Ecto neural progenitor cell (in vitro differentiated cells): ENCODE measurements at regions not wholly inside any gene's neighbourhood (a gene's known extent, or its start where the extent isn't known, plus 50 kb on each side); places are given as distances from the start of the nearest gene placed in this dataset.
A peak's percentile ranks its signal among the peaks of the same experiment; 100 is the strongest.

Experiments
- DNase-seq: peaks from one replicate; pipeline ENCODE4 v3.0.0-alpha.2; 2018; ENCODE audit warnings: low spot score

- no peak for DNase-seq
Observed at GRCh38 chr1:222912730-222913129, 97.9 kb downstream of the DISP1 start.

DNA sequence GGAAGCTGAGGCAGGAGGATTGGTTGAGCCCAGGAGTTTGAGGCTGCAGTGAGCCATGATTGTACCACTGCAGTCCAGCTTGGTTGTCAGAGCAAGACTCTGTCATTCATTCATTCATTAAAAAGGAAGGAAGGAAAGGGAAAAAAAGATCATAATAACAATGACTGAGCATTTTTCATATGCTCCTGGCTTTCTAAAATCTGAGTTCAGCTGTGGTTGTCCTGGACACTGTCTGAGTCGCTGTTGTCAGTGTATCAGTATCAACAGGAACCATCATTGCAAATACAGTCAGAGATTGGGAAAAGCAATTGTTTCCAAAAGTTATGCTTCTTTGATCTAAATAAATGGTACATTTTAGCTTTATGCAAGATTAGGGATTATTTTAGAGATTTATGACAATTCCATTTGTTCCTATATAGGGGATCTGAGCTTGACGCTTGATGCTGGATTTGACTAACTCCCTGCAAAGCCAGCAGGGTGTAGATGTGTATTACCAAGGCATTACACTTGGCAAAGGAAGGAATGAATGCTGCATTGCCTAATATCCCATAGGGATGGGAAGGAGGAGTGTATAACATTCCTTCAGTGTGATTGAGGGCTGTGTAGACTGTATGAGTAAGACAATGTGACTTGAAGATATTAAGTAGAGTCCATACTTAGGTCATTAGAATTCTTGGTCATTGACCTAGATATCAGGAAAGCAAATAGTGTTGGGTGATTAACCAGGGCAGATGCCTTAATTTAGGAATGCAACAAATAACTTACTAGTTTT is 100.2 kb downstream of the DISP1 start:
- no peak for DNase-seq

GRCh38 chr1:222916100-222916499 is 101.3 kb downstream of the DISP1 start:
- DNase-seq, result no peak

- no peak for DNase-seq
Observed at GRCh38 chr1:222918801-222919477, 104.1 kb downstream of the DISP1 start.

DNA sequence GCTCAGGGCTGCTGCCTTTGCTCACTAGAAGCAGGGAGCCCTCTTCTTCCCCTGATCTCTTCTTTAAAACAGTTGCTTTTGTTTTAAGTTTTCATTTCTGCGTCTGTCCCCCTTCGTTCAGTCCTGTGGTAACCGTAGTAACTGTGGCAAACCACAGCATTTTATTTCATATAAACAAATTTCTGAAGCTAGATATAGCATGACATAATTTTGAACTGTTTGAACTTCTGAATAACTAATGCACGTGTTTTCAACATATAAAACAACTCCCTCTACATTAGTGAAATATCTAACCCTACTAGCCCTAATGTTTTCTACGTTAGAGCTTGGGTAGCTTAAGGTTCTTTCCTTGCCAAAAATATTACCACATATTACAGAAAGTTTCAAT is 104.6 kb downstream of the DISP1 start:
- no peak for DNase-seq

DNA sequence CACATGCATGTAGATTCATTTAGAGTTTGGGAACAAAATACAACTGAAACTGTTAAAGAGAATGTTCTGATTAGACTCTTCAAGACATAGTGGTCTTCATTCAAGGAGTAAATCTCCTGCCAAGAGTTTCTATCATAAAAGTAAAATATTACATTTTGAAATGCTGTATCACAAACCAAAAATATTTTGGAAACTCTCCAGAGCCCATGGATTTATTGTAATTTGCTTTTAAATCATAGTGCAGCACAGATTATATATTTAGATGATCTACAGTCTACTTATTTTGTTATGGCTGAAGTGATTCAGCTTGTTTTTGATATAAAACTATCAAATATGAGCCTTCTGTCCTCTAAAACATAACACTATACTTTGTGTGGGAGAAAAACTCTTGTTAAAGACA is 105.3 kb downstream of the DISP1 start:
- no peak for DNase-seq

DNA sequence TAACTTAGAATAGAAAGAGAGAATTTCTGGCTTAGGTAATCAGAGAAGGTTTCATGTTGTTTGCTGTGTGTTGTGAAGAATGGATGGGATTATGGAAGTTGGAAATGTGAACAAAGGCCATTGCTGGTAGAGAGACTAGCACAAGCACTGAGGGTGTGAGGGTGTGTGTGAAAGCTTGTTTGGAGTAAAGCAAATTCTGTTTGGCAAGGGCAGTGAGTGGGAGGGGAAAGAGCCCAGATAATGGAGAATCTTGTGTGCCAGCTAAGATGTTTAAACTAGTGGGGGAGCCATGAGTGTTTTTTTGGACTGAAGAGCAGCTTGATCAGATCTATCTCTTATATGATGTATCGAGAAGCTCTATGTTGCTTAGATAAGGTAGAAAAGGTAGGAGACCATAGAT is 107.1 kb downstream of the DISP1 start:
- no peak for DNase-seq

GRCh38 chr1:222923506-222923905 is 108.7 kb downstream of the DISP1 start:
- DNase-seq, result no peak

GRCh38 chr1:222924136-222924706 is 109.4 kb downstream of the DISP1 start:
- no peak for DNase-seq

DNA sequence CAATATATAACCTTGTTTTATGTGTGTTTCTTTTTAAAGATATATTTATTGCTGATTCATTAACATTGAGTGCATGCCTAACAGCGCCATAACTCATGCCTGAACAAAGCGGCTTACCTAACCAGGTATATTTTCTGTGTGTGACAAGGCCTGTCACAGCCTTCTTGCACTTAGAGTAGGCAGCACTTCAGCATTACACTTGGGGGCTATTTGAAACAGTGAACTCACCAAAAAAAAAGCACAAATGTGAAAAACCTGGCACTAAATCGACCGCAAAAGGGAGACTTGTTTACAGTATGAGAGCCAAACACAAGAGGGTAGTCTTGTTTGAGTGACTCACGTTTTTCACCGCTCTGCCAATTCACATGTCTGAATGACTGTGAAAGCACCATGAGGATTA is 111.7 kb downstream of the DISP1 start:
- DNase-seq, result no peak

DNA sequence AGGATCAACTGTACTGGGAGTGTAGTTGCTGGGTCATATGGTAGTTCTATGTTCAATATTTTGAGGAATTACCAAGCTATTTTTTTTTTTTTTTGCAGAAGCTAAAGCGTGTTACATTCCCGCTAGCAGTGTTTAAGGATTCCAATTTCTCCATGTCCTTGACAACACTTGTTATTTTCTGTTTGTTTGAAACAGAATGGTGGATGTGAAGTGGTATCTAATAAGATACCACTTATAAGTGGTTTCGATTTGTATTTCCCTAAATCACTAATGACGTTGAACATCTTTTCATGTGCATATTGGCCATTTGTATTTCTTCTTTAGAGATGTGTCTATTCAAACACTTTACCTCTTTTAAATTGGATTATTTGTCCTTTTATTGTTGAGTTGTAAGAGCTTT is 112.2 kb downstream of the DISP1 start:
- DNase-seq, result no peak

DNA sequence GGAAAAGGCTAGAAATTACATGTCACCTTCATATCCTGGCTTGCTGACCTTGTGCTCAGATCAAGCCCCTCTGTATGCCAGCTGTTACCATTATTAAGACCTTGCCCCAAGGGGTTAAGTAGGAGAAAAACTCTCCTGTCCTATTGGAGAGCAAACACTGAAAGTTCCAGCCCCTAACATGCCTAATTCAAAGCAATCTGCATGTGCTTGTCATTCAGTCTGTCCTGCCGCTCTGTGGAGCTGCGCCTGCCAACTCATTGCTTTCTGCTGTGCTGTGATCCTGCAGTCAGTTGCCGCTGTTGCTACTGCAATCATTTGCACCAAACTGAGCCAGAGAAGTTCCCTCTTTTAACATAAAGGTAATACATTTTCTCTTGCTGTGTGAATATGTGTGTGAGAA is 113.4 kb downstream of the DISP1 start:
- DNase-seq, result peak; percentile 82

DNA sequence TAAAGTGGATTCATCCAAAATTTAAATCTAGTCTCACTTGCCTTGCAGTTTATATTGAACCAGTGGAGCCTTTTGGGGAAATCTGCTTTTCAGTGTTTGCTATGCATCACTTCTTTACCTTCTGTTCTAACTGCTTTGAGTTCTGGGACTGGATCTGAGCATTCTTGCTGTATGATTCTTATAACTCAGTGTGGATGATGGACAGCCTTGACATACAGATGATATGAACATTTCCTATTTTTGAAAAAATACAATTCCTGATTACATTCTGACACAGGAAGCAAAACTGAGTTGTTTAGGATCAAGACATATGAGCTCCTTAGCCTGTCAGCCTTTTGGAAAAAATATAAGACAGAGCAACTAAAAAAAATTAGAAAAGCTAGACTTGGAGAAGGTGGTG is 115.2 kb downstream of the DISP1 start:
- no peak for DNase-seq

DNA sequence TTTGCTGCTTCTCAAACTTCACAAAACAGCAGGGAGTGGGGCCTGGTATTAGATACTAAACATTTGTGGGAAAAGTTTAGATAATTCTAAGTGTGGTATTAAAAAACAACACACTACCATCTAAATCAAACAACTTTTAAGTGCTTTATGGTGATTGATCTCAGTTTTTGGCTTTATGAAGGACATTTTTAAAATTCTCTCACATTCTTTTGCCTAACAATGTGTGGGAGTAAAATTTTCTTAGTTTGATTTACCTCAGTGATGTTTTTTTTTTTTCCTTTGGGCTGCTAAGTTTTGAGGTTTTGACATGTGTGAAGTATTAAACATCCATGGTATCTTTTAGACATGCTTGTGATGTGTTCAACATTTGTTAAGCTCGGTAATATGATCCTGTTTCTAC is 116.2 kb downstream of the DISP1 start:
- DNase-seq, result no peak

DNA sequence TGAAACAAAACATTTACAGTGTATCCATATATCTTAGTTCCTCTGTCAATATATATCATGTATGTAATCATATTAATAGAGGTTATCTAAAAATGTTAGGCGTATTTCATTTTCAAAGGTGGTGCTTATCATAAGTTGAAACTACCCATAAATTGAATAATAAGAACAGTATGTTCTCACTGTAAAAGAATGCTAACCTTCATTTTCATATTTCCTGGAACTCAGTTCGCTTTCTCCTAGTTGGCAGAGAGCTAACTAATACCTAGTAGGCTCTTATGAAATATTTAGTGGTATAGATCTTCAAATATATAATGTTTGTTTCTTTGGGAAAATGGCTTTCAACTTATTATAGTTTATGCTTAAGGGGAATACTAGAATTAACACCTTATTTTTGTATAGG is 118.4 kb downstream of the DISP1 start:
- no peak for DNase-seq

DNA sequence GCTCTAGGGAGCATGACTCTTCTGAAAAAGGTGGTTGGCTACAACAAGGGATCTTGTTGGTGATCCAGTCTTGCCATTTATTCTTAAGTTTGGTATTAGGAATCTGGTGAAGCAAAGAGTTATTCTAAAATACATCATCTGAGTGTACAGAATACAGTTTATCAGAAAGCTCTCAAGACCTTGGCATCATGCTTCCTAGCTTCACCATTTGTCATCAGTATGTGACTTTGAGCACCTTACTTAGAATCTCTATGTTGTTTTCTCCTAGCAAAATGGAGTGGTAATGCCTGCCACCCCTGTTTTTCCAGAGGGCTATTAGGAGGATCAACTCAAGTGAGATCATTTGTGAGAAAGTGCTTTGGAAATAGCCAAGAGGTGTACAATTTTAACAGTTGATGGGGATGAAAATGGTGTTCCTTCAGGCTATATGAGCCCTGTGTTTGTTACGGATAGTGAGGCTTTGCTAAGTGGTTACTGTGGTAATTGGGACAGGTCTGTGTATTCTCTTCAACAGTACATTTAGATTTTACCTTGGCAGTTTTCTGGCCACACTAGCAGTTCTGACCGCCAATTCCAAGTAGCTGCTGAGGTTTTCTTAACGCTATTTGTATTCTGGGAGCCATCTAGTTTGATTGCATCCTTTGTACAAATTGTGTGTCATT is 120.5 kb downstream of the DISP1 start:
- DNase-seq, result no peak

DNA sequence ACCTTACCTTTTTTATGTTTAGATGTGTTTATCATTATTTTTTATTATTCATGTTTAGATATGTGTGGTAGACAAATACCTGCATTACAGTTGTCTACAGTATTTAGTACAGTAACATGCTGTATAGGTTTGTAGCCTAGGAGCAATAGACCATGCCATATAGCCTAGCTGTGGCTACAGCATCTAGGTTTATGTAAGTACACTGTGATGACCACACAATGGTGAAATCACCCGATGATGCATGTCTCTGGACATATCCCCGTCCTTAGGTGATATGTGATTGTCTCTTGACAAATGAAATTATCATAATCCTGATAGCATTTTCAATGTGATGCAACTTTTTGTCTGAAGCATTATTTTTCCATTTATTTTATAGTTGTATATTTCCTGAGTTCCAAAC is 121.2 kb downstream of the DISP1 start:
- DNase-seq, result no peak

DNA sequence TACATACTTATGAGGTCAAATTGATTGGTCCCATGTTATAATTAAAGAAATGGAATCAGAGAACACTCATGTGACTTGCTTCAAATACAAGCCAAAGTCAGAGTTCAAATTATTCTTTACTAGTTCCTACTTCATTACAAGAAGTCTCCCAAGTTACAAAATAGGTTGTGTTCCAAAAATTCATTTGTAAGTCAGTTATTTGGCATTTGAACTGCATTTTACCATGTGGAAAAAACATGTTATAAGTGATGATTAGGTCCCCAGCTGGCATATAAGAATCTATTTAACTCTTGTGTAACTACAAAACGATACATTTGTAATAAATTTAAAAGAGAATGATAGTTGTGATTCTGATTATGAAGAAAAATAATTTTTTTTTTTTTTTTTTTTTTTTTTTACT is 124.1 kb downstream of the DISP1 start:
- no peak for DNase-seq

DNA sequence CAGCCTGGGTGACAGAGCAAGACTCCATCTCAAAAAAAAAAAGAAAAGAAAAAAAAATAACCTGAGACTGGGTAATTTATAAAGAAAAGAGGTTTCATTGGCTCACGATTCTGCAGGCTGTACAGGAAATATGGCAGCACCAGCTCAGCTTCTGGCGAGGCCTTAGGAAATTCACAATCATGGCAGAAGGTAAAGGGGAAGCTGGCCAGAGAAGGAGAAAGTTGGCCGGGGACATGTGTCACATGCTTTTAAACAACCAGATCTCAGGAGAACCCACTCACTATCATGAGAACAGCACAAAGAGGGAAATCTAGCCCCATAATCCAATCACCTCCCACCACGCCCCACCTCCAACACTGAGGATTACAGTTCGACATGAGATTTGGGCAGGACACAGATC is 125.3 kb downstream of the DISP1 start:
- no peak for DNase-seq

DNA sequence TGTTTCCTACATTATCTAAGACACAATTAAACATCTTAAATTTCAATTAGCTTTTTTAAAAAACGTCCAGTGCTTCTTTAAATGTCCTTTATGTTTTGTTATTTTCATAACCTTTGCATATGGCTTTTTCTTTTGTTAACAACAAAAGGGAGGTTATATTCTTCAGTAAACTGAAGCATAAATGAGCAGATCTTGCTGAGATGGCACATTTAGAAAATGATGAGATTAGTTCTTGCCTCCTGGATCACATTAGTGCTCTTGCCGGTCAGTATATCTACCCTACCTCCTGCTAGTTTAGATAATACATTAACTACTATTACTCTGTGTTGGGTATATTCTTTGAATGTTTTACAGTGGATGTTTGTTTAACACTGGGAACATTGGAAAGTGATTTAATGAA is 126.1 kb downstream of the DISP1 start:
- no peak for DNase-seq

GRCh38 chr1:222941425-222941824 is 126.6 kb downstream of the DISP1 start:
- DNase-seq, result no peak

DNA sequence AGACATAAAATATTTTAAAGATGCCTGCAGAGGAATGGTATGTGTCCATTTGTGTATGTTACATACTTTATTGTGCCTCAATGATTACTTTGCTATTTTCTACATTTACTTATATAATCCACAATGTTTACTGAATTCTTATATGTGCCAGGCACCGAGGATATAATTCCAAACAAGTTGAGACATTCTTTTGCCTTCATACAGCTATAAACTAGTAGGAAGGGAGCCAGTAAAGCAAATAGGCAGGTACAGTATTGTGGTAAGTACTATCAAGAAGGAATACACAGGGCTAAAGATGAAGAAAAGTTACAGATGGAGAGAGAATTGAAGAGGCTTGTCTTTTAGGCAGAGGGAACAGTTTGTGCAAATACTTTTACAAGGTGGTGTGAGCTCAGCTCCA is 131.6 kb downstream of the DISP1 start:
- no peak for DNase-seq

DNA sequence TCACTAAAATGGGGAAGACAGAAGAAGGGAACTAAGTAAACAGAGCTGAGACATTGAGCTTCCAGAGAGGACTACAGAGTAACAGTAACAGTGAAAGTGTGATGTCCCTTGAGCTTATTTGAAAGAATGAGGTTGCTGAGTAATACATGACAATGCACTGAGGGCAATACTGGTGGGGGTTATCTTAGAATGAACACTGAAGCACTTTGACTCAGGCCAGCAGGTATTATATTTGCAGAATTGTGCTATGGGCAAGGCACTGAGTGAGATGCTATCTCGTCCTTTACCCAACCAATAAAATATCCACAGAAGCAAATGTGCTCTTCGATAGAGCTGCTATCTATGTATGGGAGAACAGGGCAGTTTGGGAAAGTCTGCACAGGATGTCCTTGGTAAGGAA is 133.2 kb downstream of the DISP1 start:
- DNase-seq, result no peak
